D721Med (cell line): ENCODE measurements at regions not wholly inside any gene's neighbourhood (a gene's known extent, or its start where the extent isn't known, plus 50 kb on each side); places are given as distances from the start of the nearest gene placed in this dataset.

Experiments
- DNase-seq: peaks from one replicate; pipeline ENCODE4 v3.0.0; 2011; ENCODE audit warnings: low spot score; ENCODE audit not compliant: insufficient read length
- FAIRE-seq: peaks from 2 replicates; lab custom pipeline; 2011; peaks lifted over from hg19 to GRCh38; lab: Jason Lieb, UNC
- CTCF ChIP-seq: IDR thresholded peaks from 2 replicates; pipeline ENCODE4 v1.5.1; 2012; ENCODE audit warnings: mild to moderate bottlenecking, control low read depth; ENCODE audit not compliant: insufficient read depth; ENCODE audit errors: missing control alignments

GRCh38 chr11:41519696-41520095, 60.2 kb upstream of the LRRC4C start:
- no peak for TF ChIP-seq CTCF
- FAIRE-seq: no peak

GRCh38 chr11:41522391-41522790, 62.9 kb upstream of the LRRC4C start:
- FAIRE-seq (no peak), DNase-seq (no peak)
- no peak for TF ChIP-seq CTCF

More at GRCh38 chr11:41519696-41520095, 60.2 kb upstream of the LRRC4C start:
- DNase-seq: no peak

GRCh38 chr11:41522899-41523672, 63.6 kb upstream of the LRRC4C start:
- DNase-seq: no peak
- no peak for FAIRE-seq
- TF ChIP-seq CTCF: no peak

- no peak for FAIRE-seq
- no peak for TF ChIP-seq CTCF
- no peak for DNase-seq
Measured at GRCh38 chr11:41527530-41527929, 68.1 kb upstream of the LRRC4C start.

GRCh38 chr11:41532413-41532812, 73.0 kb upstream of the LRRC4C start:
- no peak for FAIRE-seq
- TF ChIP-seq CTCF: no peak
- no peak for DNase-seq

- FAIRE-seq: no peak
Measured at GRCh38 chr11:41533761-41534160, 74.3 kb upstream of the LRRC4C start.

More at GRCh38 chr11:41533761-41534160, 74.3 kb upstream of the LRRC4C start:
- TF ChIP-seq CTCF: no peak
- DNase-seq: no peak
